HG03039 (cell line): ENCODE measurements at regions not wholly inside any gene's neighbourhood (a gene's known extent, or its start where the extent isn't known, plus 50 kb on each side); places are given as distances from the start of the nearest gene placed in this dataset.
"Not testable (repeated sequence)": the region's sequence is repeated elsewhere in the genome, so short reads cannot be mapped to it uniquely, and the experiment has no call there.

Source experiments
- ATAC-seq: cut with Tn5 transposase; IDR thresholded peaks from one replicate; pipeline ENCODE4 v1.9.1; 2021; ENCODE audit warnings: mild to moderate bottlenecking, moderate library complexity; ENCODE audit not compliant: unreplicated experiment

DNA sequence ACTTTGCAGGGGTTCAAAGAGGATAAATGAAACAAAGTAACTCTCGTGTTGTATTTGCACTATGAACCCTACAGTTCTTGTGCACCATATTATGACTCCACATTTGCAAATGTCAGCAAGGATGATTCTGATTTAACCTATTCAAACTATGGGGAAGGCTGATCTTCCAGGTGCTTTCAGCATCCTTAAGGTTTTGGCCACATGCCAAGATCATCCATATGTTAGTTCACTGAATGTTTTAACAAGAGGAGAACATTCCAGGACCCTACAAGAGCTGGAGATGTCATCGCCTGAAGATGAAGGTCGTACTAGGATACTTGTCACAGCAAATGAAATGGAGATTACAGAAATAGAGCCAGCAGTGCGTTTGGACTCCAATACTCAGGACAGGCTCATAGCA lies 114.2 kb downstream of the DHRS2 start:
- ATAC-seq = no peak

DNA sequence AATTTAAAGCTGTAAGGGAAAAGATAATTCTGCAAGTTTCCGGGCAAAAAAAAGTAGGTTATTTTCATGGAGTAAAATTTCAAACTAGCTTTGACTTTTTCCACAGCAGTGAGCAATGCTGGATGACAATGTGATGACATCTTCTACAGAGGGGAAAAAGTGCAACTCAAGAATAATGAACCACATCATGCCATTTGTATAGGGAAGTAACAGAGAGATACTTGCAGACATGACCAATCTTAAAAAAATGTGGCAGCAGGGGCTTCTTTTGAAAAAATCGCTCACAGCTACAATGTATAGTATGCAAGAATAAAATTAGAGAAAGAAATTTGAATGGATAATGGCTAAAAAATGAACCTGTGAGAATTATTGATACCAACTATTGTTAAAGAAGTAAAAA lies 115.5 kb downstream of the DHRS2 start:
- ATAC-seq = no peak

DNA sequence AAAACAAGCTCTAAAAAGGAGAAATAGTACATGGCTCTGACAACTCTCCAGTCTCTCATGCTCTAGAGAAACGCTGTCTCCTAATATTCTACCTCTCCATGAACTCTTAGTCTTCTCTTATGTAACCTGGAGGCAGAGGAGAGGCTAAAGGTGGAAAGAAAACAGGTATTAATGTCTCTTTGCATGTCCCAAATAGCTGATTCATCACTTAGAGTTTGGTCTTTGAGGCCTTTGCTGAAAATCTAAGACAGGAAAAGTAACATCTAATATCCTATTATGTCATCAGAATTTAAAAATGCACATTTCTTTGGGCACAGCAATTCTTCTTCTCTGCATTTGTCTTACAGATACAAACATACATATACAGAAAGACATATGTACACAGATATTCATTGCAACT lies 127.2 kb downstream of the DHRS2 start:
- no peak for ATAC-seq

DNA sequence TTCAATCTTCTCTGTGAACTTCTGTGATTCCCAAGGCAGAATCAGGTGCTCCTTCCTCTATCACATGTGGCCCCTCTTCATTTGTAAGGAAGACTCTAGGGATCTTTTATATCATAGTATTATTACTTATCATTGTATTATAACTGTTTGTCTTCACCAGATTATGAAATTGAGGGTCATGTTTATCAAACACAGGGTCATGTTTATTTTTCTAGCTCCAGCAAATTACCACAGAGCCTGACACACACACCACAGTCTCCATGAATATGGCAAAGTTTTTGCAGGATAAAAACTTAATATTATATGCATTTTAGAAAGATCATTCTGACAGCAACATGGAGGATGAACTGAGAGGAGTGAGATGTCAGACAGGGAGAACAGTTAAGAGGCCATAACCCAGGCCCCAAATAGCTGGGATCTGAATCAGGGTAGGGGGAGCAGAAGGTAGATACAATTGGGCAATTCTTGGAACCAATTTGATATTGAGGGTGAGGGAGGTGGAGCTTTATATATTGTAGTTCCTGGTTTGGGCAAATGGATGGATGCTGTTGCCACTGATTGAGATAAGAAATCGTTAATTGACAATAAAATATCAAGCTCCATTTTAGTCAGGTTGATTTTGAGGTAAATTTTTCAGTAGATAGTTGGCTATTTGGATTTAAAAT lies 130.7 kb downstream of the DHRS2 start:
- ATAC-seq = no peak

DNA sequence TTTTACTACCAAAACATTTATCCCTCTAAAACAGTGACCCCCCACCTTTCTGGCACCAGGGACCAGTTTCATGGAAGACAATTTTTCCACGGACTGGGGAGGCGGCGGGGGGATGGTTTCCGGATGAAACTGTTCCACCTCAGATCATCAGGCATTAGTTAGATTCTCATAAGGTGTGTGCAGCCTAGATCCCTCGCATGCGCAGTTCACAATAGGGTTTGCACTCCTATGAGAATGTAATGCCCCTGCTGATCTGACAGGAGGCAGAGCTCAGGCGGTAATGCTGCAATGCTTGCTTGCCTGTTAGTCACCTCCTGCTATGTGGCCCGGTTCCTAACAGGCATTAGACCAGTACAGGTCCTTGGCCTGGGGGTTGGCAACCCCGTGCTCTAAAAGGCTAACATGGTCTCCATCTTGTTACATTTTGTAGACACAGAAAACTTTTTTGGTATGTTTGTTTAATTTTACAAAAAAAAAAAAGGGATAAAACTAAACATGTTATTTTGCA lies 133.1 kb downstream of the DHRS2 start:
- ATAC-seq = not testable (repeated sequence)

DNA sequence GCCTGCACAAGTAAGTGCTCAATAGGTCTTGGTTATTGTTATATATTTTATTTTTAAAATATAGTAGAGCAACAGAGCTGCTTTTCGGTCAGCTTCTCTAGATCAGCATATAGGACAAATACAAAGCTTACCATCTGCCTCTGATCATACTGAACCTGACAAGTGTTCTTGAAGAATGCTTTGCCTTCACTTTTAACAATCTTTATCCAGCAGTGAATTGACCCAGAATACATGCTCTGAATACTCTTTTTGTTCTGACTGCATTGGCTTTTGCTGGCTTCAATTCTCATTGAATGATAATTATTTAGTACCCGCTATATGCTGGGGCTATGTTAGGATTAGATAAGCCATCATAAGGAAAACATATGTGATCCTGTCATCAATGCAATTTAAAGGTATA lies 137.8 kb downstream of the DHRS2 start:
- ATAC-seq = no peak

DNA sequence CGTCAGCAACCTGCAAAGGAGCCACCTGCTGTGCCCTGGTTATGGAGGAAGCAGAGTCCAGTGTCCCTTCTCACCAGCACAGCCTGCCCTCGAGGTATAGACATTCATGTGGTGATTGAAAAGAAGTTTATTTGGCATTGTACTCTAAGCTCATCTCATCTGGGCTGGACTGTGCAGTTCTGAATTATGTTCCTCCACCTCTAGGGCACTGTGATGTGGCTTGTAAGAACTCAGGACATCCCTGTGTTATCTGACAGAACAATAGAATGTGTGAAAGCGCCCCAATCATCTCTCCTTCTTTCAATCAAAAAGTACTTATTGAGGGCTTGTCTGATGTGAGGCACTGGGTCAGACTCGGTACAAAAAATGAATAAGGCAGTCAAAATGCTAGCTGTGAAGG lies 140.1 kb downstream of the DHRS2 start:
- ATAC-seq = no peak

DNA sequence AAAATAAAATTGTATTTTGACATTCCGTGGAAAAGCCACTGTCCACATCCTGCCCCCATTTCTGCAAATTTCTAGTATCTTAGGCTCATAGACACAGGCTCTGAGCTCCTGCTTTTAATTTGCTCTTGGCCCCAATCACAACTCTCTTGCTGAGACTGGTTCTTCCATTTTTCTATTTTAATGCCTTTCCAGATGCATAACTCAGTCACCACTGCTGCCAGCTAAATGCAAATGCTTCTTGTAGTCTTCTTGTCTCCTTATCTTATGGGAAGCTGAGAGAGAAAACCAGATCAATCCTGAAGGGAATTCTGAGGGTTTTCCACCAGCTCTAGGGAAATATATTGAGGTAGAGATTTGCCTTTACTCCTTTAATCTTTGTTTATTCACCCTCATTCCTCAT lies 149.0 kb downstream of the DHRS2 start:
- ATAC-seq = no peak

DNA sequence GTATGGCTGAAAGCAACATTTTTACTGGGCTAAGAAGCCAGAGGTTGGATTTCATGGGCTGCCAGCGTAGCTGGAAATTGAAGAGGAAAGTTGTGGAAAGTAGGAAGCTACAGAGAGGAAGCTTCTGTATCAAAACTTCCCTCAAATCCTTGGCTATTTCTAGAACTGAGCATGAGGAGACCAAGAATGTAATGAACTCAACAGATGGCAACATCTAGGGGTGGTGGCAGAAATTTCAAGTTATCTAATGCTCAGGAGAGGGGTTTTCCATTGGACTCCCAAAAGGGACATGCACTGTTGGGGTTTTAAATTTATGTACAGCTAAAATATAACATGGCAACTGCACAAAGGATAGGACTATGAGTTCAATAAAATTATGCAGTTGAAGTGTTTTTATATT lies 151.3 kb downstream of the DHRS2 start:
- no peak for ATAC-seq

DNA sequence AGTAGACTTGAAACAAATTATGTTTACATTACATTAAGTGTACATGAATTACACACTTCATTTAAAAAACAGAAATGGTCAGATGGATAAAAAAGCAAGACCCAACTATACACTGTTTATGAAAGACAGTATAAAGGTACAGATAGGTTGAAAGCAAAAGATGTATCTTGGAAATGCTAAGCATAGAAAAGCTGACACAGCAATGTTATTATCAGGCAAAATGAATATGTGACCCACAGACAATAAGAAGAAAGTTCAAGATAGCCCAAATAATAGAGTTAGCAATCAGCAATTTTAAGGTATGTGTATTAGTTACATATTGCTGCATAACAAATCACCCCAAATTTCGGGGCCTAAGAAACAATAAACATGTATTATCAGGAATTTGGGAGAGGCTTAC lies 153.5 kb downstream of the DHRS2 start:
- ATAC-seq = no peak

DNA sequence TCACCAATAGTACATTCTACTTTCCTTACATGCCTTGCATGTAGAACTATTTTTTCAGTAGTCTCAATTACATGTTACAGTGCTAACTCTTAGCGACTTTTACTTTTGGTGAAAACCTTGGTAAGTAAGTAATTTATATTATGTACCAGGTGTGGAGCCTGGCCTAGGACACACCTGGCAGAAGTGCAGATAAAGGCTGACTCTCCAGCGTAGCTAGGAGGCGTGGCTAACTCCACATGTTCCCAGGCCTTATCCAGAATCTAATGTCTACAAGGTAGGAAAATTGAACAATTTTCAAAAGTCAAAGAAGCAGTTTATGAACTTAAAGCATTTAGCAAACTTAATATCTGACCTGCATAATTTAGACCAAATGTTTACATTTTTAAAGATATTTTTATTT lies 157.4 kb downstream of the DHRS2 start:
- ATAC-seq = no peak

DNA sequence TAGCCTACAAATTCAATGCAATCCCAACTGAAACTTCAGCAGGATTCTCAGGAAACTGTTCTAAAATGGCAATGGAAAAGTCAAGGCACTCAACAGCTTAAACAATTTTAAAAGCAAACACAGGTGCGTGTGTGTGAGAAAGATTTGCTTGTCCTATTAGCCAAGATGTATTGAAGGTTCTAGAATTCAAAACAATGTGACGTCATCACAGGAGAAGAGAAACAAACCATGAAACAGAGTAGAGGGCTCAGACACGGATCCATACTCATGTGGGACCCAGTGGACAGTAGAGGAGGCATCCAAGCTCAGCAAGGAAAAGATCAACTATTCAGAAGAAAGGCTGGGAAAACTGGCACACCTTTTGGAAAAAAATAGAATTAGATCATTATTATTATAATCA lies 152.8 kb upstream of the DHRS4 start:
- ATAC-seq = no peak

DNA sequence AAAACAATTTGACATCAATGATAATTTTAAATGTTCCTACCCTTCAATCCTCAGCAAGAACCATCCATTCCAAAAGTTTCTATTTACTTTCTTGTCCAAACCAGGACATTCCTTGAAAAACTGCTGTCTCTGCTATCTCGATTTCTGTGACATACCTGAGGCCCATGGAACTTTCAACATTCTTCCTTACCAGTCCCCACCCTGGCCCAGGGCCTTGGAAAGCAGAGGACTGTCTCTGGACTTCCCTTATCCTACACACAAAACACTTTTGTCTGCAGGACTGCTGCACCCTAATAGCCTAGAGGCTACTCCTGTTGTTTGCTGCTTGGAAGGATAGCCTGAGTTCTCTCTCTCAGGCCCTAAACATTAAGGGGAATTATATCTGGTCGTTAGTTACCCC lies 151.8 kb upstream of the DHRS4 start:
- no peak for ATAC-seq

DNA sequence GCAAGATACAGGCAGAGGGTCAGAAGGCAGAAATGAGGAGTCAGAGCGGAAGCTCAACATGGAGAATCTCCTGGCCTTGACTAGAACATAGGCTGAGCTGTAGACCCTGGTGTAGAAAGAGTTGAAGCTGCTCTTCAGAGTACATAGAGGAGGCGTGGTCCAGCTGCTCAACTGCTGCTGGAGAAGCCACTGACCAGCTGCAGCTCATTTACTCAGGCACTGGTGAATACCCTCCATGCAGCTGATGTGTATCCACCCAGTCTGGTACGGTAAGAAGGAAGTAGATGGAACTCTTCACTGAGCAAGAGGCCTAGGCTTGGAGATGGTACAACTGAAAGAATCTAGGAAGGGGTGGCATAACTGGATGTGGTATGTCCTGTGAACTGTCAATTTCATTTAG lies 148.8 kb upstream of the DHRS4 start:
- ATAC-seq = no peak

DNA sequence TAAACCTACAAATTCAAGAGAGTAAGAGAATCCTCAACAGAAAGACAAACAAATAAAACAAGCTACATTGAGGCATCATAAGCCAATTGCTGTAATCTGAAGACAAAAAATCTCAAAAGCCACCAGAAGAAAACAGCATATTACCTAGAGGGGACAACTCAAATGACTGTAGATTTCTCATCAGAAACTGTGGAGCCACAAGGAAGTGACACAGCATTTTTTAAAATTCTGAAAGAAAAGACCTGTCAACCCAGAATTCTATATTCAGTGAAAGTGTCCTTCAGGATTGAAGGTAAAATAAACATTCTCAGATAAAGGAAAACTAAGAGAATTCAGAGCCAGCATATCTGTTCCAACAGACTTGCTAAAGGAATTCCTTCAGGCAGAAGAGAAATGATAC lies 147.8 kb upstream of the DHRS4 start:
- ATAC-seq = no peak

DNA sequence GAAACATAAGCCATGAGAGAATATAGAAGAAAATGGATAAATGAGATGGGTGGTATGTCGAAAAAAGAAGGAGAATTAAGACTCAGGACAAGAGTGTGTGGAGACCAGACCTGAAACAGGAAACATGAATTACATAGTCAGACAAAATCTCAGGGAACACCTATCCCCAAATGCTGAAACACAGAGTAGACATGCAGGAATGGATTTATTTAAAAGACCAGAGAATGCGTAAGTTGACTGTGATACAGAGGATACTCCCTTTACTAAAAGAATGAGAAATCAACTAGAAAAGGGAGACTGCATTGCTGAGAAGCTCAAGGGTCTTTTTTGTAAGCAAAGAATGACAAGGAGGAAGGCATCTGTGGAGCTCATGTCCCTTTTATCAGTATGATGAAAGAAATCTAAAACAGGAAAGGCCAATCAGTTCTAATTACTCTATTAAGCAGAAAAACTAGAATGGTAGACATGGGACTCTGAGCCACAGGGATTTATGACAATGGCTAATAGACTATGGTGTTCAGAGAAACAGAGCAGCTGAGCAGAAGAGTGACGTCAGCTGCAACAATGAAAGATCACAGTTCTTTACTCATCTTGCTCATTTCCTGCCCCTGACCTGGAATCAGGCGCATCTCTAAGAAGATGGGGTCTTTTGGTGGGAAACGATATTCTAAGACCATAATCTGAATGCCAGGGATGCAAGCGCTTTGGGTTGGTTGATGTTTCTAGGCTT lies 138.9 kb upstream of the DHRS4 start:
- ATAC-seq = no peak

DNA sequence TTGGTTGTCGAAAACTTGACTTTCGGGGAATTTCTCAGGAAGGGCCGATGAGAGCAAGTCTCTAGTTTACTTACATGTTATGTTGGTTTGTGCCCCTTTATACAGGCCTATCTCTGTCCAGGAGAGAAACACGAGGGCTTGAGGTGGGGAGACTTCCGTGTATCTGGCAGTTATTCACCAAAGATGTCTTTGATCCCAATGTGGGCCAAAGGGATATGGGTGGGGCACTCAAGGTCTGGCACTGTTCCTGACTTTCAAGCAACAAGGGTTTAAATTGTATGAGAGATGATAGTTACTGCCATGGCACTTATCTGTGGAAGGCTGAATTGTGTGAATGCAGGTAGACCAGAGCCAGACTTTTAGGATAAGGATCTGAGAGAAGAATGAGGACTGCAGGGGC lies 137.2 kb upstream of the DHRS4 start:
- no peak for ATAC-seq

DNA sequence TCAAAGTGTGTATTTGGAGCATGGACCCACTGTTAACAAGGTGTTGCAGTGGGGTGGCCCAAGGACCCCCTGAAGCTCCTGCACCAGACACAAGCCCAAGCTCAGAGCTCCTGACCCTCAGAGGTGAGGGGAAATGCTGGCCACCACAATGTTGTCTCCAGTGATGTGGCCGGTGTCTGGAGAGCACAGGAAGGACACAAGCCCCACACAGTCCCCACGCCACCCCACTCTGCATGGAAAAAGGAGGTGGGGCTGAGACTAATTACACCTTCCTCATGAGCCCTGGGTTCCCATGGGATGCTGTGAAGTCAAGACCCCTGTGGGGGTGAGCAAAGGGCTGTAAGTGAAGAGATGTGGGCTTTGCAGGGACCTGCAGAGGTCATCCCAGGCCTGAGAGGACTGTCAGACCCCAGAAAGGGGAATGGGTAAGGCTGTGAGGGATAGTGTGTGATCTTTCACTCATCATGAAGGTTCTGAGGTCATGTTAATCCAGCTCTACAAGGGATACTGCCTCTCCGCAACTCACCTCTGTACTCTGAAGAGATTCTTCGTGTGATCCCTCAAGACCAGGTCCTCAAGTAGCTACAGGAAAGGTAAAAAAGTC lies 136.3 kb upstream of the DHRS4 start:
- no peak for ATAC-seq

DNA sequence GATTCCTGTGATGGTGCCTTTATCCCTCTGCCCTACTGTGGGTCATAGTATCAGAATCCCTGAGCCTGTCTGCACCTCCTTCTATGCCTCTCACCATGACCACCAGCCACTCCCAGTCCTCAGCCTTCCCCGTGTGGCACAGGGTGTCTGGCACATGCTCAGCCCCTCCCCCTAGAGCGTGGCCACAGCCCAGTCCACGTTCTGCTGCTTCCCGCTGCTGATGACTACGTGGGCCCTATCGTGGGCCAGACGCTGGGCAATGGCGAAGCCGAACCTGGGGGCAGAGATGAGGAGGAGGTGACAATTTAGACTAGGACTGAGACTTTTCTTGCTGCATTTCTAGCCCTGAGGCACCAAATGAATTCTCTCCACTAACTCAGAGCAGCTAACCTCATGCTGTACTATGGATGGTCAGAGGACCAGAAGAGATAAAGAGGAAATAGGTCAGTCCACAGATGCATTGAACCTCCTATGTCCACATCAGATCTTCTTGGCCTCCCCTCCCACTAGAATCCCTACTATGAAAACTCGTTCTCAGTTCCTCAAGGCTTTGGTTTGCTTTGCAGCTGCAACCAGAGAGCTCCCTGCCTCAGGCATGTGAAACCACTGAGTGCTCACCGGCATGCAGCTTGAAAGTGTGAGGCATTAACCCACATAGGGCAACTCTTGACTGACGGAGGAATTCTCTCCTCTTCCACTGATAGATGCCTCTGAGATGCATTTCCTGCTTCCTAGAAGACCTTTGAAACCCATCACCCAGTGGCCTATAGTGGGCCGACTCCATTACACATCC lies 126.3 kb upstream of the DHRS4 start:
- ATAC-seq = no peak

DNA sequence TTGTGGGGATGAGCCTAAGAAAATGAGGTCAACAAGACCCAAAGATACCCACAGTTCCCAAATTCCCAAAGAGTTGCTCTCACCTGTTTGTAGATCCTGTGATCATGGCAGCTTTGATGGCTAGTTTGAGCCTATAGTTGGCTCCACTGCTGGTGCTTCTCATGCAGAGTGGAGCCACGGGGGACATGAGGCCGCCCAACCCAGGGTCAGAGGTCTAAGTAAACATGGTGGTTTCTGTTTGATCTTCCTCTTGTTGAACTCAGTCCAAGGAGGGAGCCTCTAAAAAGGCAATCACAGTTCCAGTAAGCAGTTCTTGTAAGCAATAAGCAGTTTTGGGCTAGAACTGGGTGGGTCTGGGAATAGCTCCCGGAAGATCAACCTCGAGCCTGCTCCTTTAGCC lies 125.6 kb upstream of the DHRS4 start:
- ATAC-seq = no peak

DNA sequence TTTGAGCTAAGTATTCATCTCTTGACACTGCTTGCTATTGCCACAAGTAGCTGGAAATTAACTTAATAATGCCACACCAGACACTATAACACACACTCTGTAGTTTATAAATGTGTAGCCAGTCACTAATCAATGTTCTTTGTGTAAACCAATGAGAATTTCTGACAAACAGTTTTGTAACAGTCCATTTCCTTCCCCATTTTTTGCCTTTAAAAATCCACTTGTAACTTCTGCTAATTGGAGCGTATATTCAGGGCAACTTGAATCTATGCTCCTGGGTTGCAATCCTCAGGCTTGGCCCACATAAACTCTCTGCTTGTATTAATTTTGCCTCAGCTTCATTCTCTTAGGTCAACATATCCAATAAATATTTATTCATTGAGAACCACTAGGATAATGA lies 125.0 kb upstream of the DHRS4 start:
- ATAC-seq = no peak
